Trophoblast cell (in vitro differentiated cells and primary cell): ENCODE measurements at regions not wholly inside any gene's neighbourhood (a gene's known extent, or its start where the extent isn't known, plus 50 kb on each side); places are given as distances from the start of the nearest gene placed in this dataset.

Source experiments
- DNase-seq, 2 donors: peaks; one replicate each; pipeline ENCODE4 v3.0.0-alpha.2; 2016
- H2AFZ ChIP-seq: 2 replicates; pipeline ENCODE4 v1.6.1; 2013; ENCODE audit warnings: low read length, moderate library complexity, mild to moderate bottlenecking; ENCODE audit not compliant: insufficient read depth, poor library complexity
- H2AK5ac ChIP-seq: 2 replicates; pipeline ENCODE4 v1.6.1; 2013; ENCODE audit warnings: mild to moderate bottlenecking, low read length
- H2BK120ac ChIP-seq: 2 replicates; pipeline ENCODE4 v1.6.1; 2013; ENCODE audit warnings: low read length, mild to moderate bottlenecking, moderate library complexity; ENCODE audit not compliant: insufficient read depth, poor library complexity
- H2BK12ac ChIP-seq: 2 replicates; pipeline ENCODE4 v1.6.1; 2013; ENCODE audit warnings: mild to moderate bottlenecking, low read length, moderate library complexity
- H2BK5ac ChIP-seq: 2 replicates; pipeline ENCODE4 v1.6.1; 2013; ENCODE audit warnings: low read length, low read depth, moderate library complexity, mild to moderate bottlenecking; ENCODE audit not compliant: poor library complexity
- H3K14ac ChIP-seq: 2 replicates; pipeline ENCODE4 v1.6.1; 2013; ENCODE audit warnings: mild to moderate bottlenecking, low read length
- H3K18ac ChIP-seq: 2 replicates; pipeline ENCODE4 v1.6.1; 2013; ENCODE audit warnings: mild to moderate bottlenecking, low read length
- H3K23ac ChIP-seq: 2 replicates; pipeline ENCODE4 v1.6.1; 2013; ENCODE audit warnings: low read length
- H3K27ac ChIP-seq: 2 replicates; pipeline ENCODE4 v1.5.1; 2013; ENCODE audit warnings: low read depth, mild to moderate bottlenecking, inconsistent platforms, low read length, moderate library complexity
- H3K27me3 ChIP-seq: 2 replicates; pipeline ENCODE4 v1.6.1; 2013; ENCODE audit warnings: inconsistent platforms, mild to moderate bottlenecking, low read length, moderate library complexity; ENCODE audit not compliant: insufficient read depth
- H3K36me3 ChIP-seq, 2 experiments: 1 replicate in 1 of 2; 2 replicates in 1 of 2; pipeline ENCODE4 v1.6.1; 2013; ENCODE audit warnings: low read length in 2 of 2, mild to moderate bottlenecking in 2 of 2, moderate library complexity in 1 of 2; ENCODE audit not compliant: insufficient read depth in 2 of 2, control insufficient read depth in 1 of 2
- H3K4ac ChIP-seq: 2 replicates; pipeline ENCODE4 v1.6.1; 2013; ENCODE audit warnings: low read depth, mild to moderate bottlenecking, low read length, moderate library complexity
- H3K4me1 ChIP-seq, 2 experiments: 1 replicate in 1 of 2; 2 replicates in 1 of 2; pipeline ENCODE4 v1.6.1; 2013; ENCODE audit warnings: low read length in 2 of 2, mild to moderate bottlenecking in 2 of 2, moderate library complexity in 1 of 2; ENCODE audit not compliant: insufficient read depth in 2 of 2, control insufficient read depth in 1 of 2
- H3K4me2 ChIP-seq: 2 replicates; pipeline ENCODE4 v1.6.1; 2013; ENCODE audit warnings: inconsistent platforms, mild to moderate bottlenecking, low read length, moderate library complexity
- H3K4me3 ChIP-seq: 2 replicates; pipeline ENCODE4 v1.5.1; 2013; ENCODE audit warnings: mild to moderate bottlenecking, low read depth, low read length, inconsistent platforms
- H3K79me1 ChIP-seq: one replicate; pipeline ENCODE4 v1.6.1; 2013; ENCODE audit warnings: low read length
- H3K79me2 ChIP-seq: 2 replicates; pipeline ENCODE4 v1.6.1; 2013; ENCODE audit warnings: low read length, mild to moderate bottlenecking; ENCODE audit not compliant: control insufficient read depth, insufficient read depth, poor library complexity
- H3K9ac ChIP-seq: 2 replicates; pipeline ENCODE4 v1.6.1; 2013; ENCODE audit warnings: mild to moderate bottlenecking, low read length
- H3K9me3 ChIP-seq: 2 replicates; pipeline ENCODE4 v1.6.1; 2013; ENCODE audit warnings: low read depth, mild to moderate bottlenecking, control low read depth, inconsistent platforms, low read length; ENCODE audit not compliant: insufficient read depth
- H4K12ac ChIP-seq: 2 replicates; pipeline ENCODE4 v1.6.1; 2013; ENCODE audit warnings: low read depth, mild to moderate bottlenecking, low read length, moderate library complexity
- H4K8ac ChIP-seq: 2 replicates; pipeline ENCODE4 v1.6.1; 2013; ENCODE audit warnings: low read depth, mild to moderate bottlenecking, low read length, moderate library complexity
- H4K91ac ChIP-seq: one replicate; pipeline ENCODE4 v1.6.1; 2013; ENCODE audit warnings: low read depth, mild to moderate bottlenecking, low read length, moderate library complexity
- WGBS: extraction: QIAGEN DNeasy Blood & Tissue Kit; methylation state at CpG from one replicate; pipeline ENCODE4 v1.1.7; 2013; ENCODE audit warnings: missing lambda C conversion rate; ENCODE audit not compliant: insufficient read length, insufficient coverage; ENCODE audit errors: extremely low coverage; 5-methylcytosine and 5-hydroxymethylcytosine counted together

DNA sequence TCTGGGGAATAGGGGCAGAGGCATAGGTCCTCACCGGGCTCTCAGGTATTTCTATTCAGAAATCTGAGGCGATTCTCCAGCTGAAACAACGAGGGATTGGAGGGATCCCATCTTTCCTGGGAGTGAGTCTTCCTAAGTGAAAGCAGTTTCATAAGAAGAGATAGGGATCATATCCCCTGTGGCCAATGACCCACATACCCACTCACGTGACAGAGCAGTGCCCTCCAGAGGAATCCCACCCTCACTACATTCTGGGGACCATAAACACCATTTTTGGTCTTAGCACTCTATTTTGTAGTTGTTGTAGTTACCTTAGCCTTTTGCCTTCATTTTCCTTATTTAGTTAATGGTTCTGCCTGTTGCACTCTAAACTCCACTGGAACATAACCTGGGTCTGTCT lies 121.1 kb downstream of the GPR63 start:
- Histone ChIP-seq H3K4me1 (no peaks in the 10 kb centered on the region), H2BK5ac (no peak overlapping the region), H3K4ac (no peak overlapping the region), H3K27me3 (no peaks in the 10 kb centered on the region), H2BK12ac (no peak overlapping the region), H3K9ac (no peak overlapping the region), H3K14ac (no peak overlapping the region), H4K12ac (no peak overlapping the region), H3K27ac (no peak overlapping the region), H2BK120ac (no peak overlapping the region), H2AFZ (no peak overlapping the region), H3K18ac (no peak overlapping the region), H3K9me3 (no peaks in the 10 kb centered on the region), H3K79me1 (no peaks in the 10 kb centered on the region), H3K36me3 (no peaks in the 10 kb centered on the region), H3K23ac (no peak overlapping the region), H3K4me3 (no peak overlapping the region), H4K8ac (no peak overlapping the region), H2AK5ac (no peak overlapping the region), H4K91ac (no peak overlapping the region), H3K4me2 (no peak overlapping the region), H3K79me2 (no peaks in the 10 kb centered on the region)
- no CpG with 5 or more reads among the region's 4 CpGs for WGBS
- no peak for DNase-seq

DNA sequence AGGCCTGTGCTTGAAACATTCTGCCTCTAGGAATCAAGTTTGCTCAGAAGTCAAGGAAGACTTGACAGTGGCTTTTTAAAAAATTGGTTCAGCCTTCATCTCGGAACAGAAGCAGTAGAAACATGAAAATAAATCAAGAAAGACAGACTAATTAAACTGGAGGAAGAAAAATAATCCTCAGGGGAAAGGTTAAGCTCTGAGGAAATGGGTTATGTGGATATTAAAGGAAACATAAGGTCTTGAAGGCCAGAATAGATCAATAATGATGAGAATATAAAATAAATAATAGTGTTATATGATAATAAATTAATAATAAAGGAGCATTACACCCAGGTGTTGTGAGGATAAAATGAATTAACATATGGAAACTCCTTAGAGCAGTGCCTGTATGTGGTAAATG lies 121.7 kb downstream of the GPR63 start:
- no peaks in the 10 kb centered on the region for H3K36me3 ChIP-seq
- no CpG with 5 or more reads among the region's 1 CpG for WGBS

DNA sequence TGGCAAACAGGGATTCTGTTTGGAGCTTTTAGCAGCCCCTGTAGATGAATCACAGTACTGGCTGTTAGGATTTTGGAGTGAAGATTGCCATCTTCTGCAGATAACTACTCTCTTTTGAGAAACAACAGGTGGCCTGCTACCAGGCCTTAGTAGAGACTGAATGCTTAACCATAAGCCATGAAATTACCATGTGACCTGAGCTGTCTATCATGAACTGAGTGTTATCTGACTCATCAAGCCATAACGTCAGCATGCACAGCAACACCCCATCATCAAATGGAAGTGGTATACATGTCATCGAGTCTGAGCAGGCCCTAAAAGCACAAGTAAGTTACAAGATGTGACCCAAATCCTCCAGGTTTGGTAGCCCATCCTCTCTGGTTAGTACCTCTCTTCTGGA lies 132.6 kb downstream of the GPR63 start:
- Histone ChIP-seq H4K8ac (no peak overlapping the region), H3K18ac (no peak overlapping the region), H3K4me3 (no peak overlapping the region), H2AFZ (no peak overlapping the region), H2AK5ac (no peak overlapping the region), H3K27me3 (no peaks in the 10 kb centered on the region), H2BK120ac (no peak overlapping the region), H3K27ac (no peak overlapping the region), H2BK12ac (no peak overlapping the region), H3K9me3 (no peaks in the 10 kb centered on the region), H3K14ac (no peak overlapping the region), H4K91ac (no peak overlapping the region), H4K12ac (no peak overlapping the region), H3K4me1 (no peaks in the 10 kb centered on the region), H3K79me2 (no peaks in the 10 kb centered on the region), H3K36me3 (no peaks in the 10 kb centered on the region), H3K4ac (no peak overlapping the region), H3K79me1 (no peaks in the 10 kb centered on the region), H3K4me2 (no peak overlapping the region), H3K23ac (peak overlapping the region; percentile 27), H2BK5ac (no peak overlapping the region), H3K9ac (peak overlapping the region; percentile 48)
- no peak for DNase-seq
- WGBS, result no CpG with 5 or more reads among the region's 2 CpGs

More for the DNA sequence above, 121.7 kb downstream of the GPR63 start:
- Histone ChIP-seq H3K4me1 (no peaks in the 10 kb centered on the region), H2AK5ac (no peak overlapping the region), H2BK12ac (no peak overlapping the region), H3K9me3 (no peaks in the 10 kb centered on the region), H3K27me3 (no peaks in the 10 kb centered on the region), H3K18ac (no peak overlapping the region), H3K9ac (no peak overlapping the region), H3K4ac (no peak overlapping the region), H2AFZ (no peak overlapping the region), H4K91ac (no peak overlapping the region), H2BK5ac (no peak overlapping the region), H3K79me2 (no peaks in the 10 kb centered on the region), H3K79me1 (no peaks in the 10 kb centered on the region), H3K4me2 (no peak overlapping the region), H2BK120ac (no peak overlapping the region), H3K14ac (no peak overlapping the region), H3K27ac (no peak overlapping the region), H3K4me3 (no peak overlapping the region), H4K8ac (no peak overlapping the region), H4K12ac (no peak overlapping the region), H3K23ac (no peak overlapping the region)
- no peak for DNase-seq

DNA sequence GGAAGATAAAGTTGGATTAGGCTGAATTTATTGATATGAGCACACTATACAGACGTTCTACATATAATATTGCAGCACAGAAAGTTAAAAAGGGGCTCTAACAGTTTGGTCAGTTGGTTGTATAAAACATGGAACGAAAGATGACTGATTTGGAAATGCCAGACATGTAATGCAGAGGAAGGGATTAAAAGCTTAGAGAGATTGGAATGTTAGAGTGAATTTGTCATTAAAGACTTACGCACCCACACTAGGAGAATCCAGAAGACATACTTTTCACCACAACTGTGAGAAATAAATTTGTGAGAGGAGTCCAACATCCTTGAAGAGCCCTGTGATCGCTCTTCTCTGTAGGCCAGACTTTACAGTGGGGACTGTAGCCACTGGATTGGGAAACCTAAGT lies 134.7 kb downstream of the GPR63 start:
- H3K9ac ChIP-seq, result no peak overlapping the region
- no peak overlapping the region for H3K18ac ChIP-seq
- no peak overlapping the region for H3K23ac ChIP-seq
- H3K79me2 ChIP-seq, result no peaks in the 10 kb centered on the region
- H4K91ac ChIP-seq, result no peak overlapping the region
- H3K79me1 ChIP-seq, result no peaks in the 10 kb centered on the region
- H2BK12ac ChIP-seq, result no peak overlapping the region
- H3K4ac ChIP-seq, result no peak overlapping the region
- no peak overlapping the region for H2AFZ ChIP-seq
- no peak overlapping the region for H2BK5ac ChIP-seq
- no peaks in the 10 kb centered on the region for H3K36me3 ChIP-seq
- no peak overlapping the region for H2BK120ac ChIP-seq
- H3K27ac ChIP-seq, result no peak overlapping the region
- H2AK5ac ChIP-seq, result no peak overlapping the region
- no CpG with 5 or more reads among the region's 4 CpGs for WGBS
- no peaks in the 10 kb centered on the region for H3K27me3 ChIP-seq
- H3K4me3 ChIP-seq, result no peak overlapping the region
- no peak for DNase-seq
- no peak overlapping the region for H4K12ac ChIP-seq
- no peaks in the 10 kb centered on the region for H3K4me1 ChIP-seq
- H3K14ac ChIP-seq, result no peak overlapping the region
- H4K8ac ChIP-seq, result no peak overlapping the region
- H3K4me2 ChIP-seq, result no peak overlapping the region
- H3K9me3 ChIP-seq, result no peaks in the 10 kb centered on the region
